Occipital lobe (tissue), 1 donor: ENCODE measurements at regions not wholly inside any gene's neighbourhood (a gene's known extent, or its start where the extent isn't known, plus 50 kb on each side); places are given as distances from the start of the nearest gene placed in this dataset.
"Not testable (repeated sequence)": the region's sequence is repeated elsewhere in the genome, so short reads cannot be mapped to it uniquely, and the experiment has no call there.

Experiments
- DNase-seq: peaks from one replicate; lab custom pipeline; 2025; lab: John Stamatoyannopoulos, UW

DNA sequence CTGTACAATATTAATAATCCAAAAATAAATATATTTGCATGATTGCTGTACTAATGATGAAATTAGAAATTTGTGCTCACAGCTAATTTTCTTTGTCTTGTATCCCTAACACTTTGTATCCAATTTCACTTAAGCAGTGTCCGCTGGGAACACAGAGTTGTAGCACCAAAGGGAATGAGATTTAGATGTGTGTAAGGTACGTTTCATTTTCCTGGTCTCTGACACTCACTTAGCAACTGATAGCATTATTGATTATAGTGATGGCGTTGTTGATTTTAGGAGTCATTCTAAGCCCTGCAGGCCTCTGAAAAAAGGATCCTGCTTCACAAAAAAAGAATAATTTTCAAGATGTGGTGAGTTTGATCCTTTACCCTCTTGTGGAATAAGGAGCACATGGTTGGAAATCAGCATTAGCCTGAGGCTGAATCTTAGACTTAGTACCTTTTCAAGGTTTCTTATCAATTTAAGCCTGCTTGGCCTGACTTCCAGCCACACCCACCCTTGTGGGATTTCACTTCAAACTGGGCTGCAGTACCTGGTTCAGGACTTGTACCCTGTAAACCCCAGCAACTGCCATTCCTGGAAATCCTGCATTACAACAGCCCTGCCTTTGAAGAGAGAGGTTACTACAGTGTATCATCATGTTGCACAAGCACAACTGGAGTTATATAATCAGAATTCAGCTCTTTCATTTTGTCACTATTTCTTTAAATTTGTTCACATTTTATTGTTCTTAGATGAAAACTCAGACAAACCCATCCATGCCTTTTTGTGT lies 116.2 kb downstream of the RND3 start:
- no peak for DNase-seq

DNA sequence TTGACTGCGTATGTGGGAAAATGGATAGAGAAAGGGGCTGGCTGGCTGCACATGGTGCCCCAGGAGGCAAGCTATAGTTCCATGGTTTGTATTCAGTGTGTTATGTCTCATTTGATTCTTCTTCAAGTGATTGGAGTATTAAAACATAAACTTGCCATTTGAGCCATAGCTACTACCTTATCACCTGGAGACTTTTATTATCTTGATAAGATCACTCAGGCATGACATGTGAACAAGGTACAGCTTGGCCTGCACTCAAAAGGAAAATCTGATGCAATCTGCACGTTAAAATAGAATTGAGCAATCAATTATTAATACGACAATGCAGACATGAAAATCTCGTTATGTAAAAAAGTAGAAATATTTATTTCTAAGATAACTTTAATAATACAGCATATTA lies 116.9 kb downstream of the RND3 start:
- no peak for DNase-seq

DNA sequence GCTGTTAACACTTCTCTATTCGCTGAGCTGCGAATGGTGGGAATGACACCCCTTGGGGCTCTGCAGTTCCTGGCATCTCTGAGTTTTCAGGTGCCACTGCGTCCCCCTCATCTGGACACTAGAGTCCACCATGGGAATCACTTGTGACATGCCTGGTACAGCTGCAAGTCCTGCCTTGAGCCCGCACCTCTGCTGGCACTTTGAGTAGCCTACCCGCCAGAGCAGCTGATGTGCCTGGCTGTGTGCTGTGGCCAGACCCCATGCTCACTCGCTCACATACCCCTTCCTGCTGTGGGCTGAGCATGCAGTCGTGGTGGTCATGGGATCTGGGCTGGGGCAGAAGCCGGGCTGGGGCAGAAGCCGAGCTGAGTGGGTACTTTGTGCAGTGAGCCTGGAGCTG lies 117.6 kb downstream of the RND3 start:
- DNase-seq = no peak

DNA sequence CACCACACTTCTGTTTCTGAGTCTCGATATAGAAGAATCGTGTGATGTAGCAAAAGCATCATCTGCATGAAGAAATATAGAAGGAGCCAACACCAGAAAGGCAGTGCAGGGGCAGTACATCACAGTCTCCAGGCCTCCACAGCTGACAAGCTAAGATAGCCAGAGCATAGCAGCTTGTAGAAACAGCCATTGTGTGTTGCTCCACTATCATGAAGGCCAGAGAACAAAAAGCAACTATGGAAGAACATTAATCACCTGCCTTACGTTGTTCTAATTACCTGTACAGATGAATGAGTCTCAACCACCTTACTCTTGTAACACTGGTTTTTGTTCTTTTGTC lies 129.0 kb downstream of the RND3 start:
- no peak for DNase-seq

DNA sequence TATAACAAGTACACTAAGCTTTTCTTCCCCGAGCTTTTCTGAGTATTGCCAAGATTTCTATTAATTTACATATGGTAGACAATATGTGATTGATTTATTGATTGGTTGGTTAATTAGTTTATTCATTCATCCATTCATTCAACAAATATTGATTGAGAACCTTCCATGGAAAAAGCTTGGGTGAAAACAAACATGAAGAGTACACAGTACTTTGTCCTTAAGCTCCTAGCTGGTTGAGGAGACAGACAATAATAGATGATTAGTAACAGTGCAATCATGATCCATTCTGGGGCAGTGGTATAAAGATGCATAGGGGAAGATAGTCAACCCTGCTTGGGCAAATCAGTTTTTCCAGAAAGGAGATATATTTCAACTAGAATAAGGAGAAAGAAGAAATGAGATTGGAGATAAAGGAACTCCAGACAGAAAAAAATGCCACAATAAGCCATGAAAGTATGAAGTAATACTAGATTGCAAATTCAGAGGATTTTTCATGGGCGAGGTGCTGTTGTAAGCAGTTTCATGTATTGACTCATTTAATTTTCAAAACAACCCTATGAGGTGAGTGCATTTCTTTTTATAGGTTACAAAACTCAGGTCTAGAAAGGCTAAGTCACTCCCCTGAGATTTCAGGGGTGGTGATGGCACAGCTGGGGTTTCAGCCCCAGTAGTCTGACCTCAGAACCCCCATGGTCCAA lies 129.5 kb downstream of the RND3 start:
- no peak for DNase-seq

DNA sequence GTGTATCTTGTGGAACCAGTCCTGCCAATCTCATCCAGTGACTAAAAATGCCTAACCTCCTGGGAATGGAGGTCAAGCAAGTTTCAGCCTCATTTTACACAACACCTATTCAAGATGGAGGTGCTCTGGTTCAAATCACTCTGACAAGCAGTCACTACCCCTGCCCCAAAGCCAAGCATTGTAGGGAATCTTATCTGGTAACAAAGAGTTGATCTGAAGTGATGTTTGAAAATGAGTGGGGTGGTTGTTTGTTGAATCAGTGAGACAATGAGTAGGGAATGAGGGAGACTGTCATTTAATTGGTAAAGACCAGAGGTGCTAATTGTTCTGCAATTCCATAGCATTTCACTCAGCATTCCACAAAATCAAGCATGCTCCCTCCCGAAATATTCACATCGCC lies 132.0 kb downstream of the RND3 start:
- no peak for DNase-seq

DNA sequence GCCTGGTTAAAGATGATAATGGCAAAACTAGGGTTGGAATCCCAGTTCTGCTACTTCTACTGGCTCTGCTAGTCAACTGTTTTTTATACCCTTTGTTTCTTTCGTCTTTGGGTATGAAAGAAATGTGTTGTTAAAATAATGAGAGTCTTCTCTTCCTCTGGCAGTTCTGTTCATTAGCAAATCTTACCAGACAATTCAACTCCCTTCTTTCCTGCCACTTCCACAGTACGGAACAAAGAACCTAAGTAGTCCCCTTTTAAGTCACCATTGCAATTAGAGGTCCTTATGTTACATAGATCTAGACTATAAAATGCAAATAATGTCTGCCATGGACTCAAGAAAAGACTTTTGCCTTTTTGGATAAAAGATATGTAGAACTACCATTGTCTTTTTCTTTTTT lies 134.1 kb downstream of the RND3 start:
- DNase-seq = no peak

DNA sequence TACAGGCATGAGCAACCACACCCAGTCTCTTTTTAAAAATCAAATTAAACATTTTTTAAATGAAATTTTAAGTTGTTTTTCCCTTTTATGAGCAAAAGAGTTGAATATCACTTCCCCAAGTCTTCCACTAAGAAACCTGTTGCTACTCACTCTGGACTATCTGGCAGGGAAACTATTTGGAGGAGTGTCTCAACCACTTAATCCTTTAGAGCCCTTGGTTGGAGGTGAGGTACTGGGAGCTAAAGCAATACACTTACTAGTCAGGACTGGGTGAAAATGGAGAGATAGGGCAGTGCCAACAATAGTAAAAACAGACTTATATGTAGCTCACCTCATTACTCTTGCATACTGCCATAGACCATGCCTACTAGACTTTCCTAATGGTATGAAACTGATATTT lies 135.5 kb downstream of the RND3 start:
- DNase-seq = no peak

DNA sequence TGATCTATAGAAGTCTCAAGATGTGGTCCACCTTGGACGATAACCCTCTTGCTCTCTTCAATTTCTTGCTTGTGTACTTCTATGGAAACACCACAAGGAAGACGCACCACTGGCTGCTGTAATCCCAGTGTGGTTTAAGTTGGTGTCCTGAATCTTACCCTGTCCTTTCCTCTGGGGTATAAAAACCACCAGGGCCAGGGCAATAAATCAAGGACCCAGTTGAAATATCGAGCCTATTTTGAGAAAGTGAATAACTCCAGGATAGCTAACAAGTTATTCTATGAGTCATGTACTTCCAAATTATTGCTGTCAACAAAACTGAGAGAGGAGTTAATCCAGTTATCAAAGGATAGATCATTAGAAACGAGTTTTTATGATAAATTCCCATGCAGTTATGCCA lies 137.0 kb downstream of the RND3 start:
- DNase-seq = no peak

DNA sequence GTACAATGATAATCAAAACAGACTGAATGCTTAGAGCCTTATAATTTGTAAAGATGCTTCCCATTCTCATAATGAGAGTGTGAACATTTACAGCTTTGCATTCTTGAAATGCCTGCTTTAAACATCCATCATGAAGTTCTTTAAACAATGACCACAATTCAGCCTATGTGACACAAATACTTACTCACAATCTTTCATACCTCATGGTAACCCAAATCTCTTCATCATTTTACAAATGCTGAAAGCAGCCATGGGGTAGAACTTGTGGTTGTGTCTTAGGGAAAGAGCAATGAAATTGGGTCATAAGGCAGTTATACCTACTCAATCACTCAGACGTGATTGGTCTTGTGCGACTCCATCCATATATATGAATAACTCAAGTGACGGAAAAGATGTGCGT lies 140.7 kb downstream of the RND3 start:
- DNase-seq = no peak

DNA sequence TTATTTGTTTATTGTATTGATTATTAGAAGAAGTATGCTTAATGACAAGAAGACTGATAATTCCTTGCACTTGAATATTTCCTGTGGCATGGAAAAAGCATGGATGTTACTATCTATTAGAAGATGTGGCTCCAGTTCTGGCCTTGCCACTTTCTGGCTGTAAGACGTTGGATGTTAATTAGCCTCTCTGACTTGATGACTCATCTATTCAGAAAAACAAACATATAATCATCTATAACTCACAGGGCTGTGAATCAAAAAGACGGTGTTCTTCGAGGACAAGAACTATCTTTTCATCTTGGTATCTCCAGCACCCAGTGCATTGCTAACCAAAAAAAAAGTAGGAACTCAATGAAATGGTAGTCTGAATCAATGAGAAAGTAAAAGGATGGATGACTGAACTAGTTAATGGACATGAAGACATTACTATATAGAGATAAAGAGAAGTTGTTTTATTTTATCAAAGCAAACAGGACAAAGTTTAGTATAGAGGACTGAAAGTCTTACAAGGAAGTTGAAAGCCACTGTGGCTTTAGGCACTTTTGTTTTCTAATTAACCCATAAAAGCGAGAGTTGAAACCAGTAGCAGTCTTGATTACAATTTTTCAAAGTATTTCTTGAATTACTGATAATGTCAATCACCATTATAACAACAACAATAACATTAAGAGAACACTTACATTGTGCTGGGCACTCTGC lies 145.3 kb downstream of the RND3 start:
- no peak for DNase-seq

DNA sequence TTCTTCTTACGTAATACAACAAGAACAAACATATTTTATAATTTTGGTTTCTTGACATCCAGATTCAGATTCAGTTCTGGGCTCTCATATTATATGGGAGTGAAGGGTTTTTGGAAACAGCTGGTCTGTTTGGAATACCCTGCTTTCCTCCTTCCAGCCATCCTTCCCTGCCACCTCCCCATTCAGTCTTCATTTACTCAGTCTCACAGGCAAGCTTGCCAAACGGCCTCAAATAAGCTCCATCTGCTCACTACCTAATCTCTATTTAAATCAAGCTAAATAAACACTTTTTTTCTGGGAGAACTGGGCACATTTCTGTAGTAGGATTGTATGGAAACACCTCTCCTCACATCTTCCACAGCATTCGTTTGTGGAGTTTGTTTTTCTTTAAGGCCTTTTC lies 147.5 kb downstream of the RND3 start:
- DNase-seq = no peak

DNA sequence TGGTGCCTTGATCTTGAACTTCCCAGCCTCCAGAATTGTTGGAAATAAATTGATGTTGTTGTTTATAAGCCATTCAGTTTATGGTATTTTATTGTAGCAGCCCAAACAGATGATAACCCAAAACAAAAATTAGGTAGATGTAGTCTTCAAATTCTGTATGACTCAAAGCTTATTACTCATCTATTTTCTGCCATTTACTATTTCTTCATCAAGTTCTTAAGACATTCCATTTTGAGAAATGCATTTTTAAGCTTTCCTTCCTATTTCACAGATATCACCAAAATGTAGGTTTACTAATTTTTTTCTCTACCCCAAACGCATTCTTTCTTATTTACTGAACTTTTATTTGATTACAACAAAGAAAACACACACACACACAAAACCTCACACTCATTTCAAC lies 148.2 kb downstream of the RND3 start:
- no peak for DNase-seq

DNA sequence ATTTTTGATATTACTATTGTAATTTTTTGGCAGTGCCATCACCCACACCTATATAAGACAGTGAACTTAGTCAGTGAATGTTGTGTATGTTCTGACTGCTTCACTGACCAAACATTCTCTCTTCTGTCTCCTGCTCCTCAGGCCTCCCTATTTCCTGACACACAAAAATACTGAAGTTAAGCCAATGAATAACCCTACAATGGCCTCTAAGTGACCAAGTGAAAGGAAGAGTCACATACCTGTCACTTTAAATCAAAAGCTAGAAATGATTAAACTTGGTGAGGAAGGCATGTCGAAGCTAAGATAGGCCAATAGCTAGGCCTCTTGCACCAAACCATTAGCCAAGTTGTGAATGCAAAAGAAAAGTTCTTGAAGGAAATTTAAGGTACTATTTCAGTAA lies 151.9 kb downstream of the RND3 start:
- DNase-seq = no peak

DNA sequence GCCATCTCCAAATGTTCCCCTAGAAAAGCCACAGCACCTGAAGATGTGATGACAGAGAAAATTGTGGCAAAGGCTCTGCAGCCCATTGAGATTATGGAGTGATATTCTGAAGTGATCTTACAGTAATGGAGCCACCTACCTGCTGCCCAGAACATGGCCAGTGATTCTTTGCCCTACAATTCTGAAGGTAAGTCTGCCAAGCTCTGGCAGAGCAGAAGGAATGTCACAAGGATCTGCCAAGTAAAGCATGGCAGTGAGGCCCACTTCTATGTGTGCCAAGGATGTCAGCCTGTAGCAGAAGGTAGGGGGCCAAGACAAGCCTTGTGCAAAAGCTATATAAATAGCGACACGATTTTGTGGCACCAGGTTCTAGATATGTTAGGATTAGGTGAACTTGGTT lies 155.1 kb downstream of the RND3 start:
- DNase-seq = no peak

DNA sequence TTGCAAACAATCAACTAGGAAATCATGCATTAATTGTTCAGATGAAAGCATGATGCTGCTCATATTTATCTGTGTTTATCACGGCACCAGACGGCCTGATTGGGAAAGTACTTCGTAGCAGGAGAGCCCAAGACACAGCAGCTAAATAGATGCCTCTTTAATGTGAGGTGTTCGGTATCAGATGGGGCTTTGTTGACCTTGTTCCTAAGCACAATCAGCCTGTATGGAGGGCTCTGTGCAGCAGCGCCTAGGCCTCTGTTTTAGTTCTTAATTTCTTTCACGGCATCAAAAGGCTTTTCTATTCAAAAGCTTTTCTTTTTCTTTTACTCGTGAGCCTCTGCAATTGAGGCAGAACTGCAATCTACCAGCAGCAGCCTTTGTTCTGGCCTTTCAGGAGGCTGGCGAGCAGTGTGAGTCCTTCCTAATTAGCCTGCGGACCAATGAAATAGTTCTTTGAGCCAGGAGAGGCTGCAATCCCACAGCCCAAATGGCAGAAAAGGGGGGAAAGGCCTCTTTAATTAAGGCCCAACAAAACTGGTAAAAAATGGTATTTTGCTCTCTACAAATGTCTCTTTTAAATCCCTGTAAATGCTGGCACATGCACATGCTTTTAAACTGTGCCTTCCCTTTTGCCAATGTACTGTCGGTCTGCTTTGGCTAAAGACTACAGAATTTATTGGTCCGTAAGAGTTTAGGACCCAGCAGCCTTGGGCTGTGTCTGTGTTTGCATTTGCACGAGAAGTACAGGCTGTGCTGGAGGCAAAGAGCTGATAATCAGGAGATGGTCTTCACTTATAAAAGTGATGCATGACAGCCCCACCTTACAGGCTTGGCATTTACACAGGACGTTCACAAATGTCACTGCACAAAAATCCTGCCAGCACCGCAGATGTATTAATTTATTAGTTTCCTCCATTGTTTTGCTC lies 159.6 kb downstream of the RND3 start:
- DNase-seq = no peak

DNA sequence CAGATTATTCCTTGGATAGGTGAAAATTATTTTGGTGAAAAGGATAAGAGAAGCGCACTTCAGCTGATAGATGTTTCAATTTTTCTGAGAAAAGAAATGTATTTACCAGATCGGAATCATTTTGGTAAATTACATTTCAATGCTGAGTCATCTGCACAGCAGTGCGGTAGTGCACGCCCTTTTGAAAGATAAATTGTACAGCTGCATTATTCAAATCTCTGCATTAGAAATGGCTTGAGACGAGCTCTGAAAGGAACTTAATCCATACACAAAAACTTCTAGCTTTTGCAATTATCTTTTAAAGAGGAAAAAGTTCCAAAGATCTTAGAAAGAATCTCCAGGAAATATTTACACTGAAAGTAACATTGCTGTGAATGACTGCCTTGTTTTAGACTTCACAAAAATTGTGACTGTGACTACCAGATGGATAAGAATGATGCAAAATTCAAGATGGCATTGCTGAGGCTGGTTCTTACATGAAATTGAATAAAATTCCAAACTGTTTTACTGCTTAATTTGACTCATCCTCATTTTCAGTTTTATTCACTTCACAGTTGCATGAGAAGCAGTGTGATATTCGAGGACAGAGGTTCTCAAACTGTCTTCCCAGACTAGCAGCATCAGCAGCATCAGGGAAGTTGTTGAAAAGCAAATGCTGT lies 161.7 kb downstream of the RND3 start:
- DNase-seq = no peak

DNA sequence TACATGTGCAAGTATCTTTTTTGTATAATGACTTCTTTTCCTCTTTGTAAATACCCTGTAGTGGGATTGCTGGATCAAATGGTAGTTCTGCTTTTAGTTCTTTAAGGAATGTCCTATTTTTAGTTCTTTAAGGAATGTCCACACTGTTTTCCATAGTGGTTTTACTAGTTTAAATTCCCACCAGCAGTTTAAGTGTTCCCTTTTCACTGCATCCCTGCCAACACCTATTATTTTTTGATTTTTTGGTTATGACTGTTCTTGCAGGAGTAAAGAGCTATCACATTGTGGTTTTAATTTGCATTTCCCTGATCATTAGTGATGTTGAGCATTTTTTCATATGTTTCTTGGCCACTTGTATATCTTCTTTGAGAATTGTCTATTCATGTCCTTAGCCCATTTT lies 164.4 kb downstream of the RND3 start:
- DNase-seq = not testable (repeated sequence)

DNA sequence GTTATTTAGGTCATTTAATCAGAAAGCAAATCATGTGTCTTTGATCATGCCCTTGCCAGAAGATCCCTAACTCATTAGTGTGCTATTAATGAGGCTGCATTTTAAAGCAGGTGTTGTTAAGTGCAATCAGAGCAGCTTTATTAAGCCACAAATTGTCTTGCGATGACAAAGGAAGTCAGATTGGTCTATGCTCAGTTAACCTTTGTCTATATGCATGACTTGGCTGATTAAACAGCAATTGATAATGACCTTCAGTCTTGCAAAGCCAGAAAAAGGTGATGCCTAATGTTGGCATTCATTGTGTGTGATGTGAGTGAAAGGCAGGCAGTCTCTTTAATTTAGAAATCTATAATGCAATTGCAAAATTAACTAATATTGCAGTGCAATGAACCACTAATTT lies 166.9 kb downstream of the RND3 start:
- DNase-seq = no peak

DNA sequence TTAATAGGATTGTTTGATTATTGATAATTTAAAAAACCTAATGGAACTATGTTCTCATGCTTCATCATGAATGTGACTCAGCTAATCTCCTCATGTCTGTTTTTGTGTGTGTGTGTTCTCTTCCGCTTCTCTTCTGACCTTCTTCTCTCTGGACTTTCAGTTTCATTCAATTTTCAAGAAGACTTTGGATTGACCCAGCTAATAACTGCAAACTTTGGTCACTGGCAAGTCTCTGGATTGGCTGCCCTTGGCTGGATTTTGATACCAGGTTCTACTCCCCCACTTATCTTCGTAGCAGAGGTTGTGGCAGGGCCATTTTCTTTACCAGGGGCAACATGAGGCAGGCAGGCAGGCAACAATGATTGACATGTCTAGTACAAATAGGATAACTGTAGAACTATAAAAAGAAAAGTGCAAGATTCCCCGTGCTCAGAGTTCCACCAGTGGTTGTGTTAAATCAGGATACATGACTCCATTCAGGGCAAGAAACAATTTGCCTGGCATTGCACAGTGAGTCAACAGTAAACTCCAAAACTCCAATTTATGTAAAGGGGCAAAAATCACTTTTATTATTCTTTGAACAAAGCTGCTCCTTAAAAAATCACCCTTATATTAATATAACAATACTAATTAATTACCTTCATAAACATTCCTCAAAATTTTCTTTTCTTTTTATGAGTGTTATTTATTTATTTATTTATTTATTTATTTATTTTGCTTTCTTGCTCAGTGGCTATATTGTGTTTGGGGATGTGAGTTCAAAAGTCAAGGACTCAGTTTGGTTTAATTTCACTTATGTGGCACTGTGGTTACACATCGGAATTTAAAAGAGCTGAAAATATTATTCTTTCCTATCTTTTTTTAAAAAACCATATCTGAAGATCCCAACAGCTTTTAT lies 167.6 kb downstream of the RND3 start:
- DNase-seq = no peak
